H9 (cell line): ENCODE measurements at regions not wholly inside any gene's neighbourhood (a gene's known extent, or its start where the extent isn't known, plus 50 kb on each side); places are given as distances from the start of the nearest gene placed in this dataset.

Experiments used
- DNase-seq: peaks from one replicate; pipeline ENCODE4 v3.0.0-alpha.2; 2017
- H2AFZ ChIP-seq: one replicate; pipeline ENCODE4 v1.6.1; 2013; ENCODE audit warnings: mild to moderate bottlenecking, low read length, control low read depth, moderate library complexity
- H2AK5ac ChIP-seq: 2 replicates; pipeline ENCODE4 v1.6.1; 2013; ENCODE audit warnings: low read length, control low read depth, mixed read lengths; ENCODE audit not compliant: insufficient read length
- H2BK120ac ChIP-seq: one replicate; pipeline ENCODE4 v1.6.1; 2013; ENCODE audit warnings: low read depth, mild to moderate bottlenecking, low read length, control low read depth, inconsistent platforms; ENCODE audit not compliant: poor library complexity, severe bottlenecking
- H2BK12ac ChIP-seq: 2 replicates; pipeline ENCODE4 v1.6.1; 2013; ENCODE audit warnings: low read length, control low read depth, mixed read lengths, low read depth; ENCODE audit not compliant: insufficient read length
- H2BK15ac ChIP-seq: 2 replicates; pipeline ENCODE4 v1.6.1; 2013; ENCODE audit warnings: low read depth, low read length, control low read depth
- H2BK20ac ChIP-seq: one replicate; pipeline ENCODE4 v1.6.1; 2013; ENCODE audit warnings: low read depth, mild to moderate bottlenecking, low read length, control low read depth, inconsistent platforms; ENCODE audit not compliant: poor library complexity, severe bottlenecking
- H2BK5ac ChIP-seq: 2 replicates; pipeline ENCODE4 v1.6.1; 2013; ENCODE audit warnings: low read length, control low read depth, mixed read lengths; ENCODE audit not compliant: insufficient read length
- H3K14ac ChIP-seq: 2 replicates; pipeline ENCODE4 v1.6.1; 2013; ENCODE audit warnings: low read length, control low read depth; ENCODE audit not compliant: insufficient read depth
- H3K18ac ChIP-seq: 2 replicates; pipeline ENCODE4 v1.6.1; 2013; ENCODE audit warnings: low read depth, mild to moderate bottlenecking, mixed read lengths, low read length, control low read depth; ENCODE audit not compliant: insufficient read length
- H3K23ac ChIP-seq: 2 replicates; pipeline ENCODE4 v1.6.1; 2013; ENCODE audit warnings: low read length, control low read depth, mixed read lengths, low read depth; ENCODE audit not compliant: insufficient read length
- H3K23me2 ChIP-seq: 2 replicates; pipeline ENCODE4 v1.6.1; 2013; ENCODE audit warnings: low read depth, mild to moderate bottlenecking, mixed read lengths, low read length, control low read depth; ENCODE audit not compliant: insufficient read length, poor library complexity, severe bottlenecking
- H3K27ac ChIP-seq: 2 replicates; pipeline ENCODE4 v1.5.1; 2013; ENCODE audit warnings: low read length, control low read depth, mixed read lengths, low read depth; ENCODE audit not compliant: insufficient read length
- H3K27me3 ChIP-seq: 2 replicates; pipeline ENCODE4 v1.6.1; 2013; ENCODE audit warnings: low read length, control low read depth, inconsistent platforms; ENCODE audit not compliant: insufficient read depth
- H3K4ac ChIP-seq: 2 replicates; pipeline ENCODE4 v1.6.1; 2013; ENCODE audit warnings: low read depth, mild to moderate bottlenecking, control low read depth, inconsistent platforms, low read length, moderate library complexity
- H3K4me1 ChIP-seq: 2 replicates; pipeline ENCODE4 v1.6.1; 2013; ENCODE audit warnings: low read length, control low read depth, inconsistent platforms; ENCODE audit not compliant: insufficient read depth
- H3K4me2 ChIP-seq: 2 replicates; pipeline ENCODE4 v1.6.1; 2013; ENCODE audit warnings: low read length, control low read depth, mixed read lengths; ENCODE audit not compliant: insufficient read length, insufficient read depth
- H3K56ac ChIP-seq: 2 replicates; pipeline ENCODE4 v1.6.1; 2013; ENCODE audit warnings: low read depth, mild to moderate bottlenecking, mixed read lengths, low read length, control low read depth; ENCODE audit not compliant: insufficient read length
- H3K79me1 ChIP-seq: 2 replicates; pipeline ENCODE4 v1.6.1; 2013; ENCODE audit warnings: low read depth, mild to moderate bottlenecking, moderate library complexity, low read length, control low read depth, inconsistent platforms; ENCODE audit not compliant: insufficient read depth, poor library complexity, severe bottlenecking
- H3K79me2 ChIP-seq: 2 replicates; pipeline ENCODE4 v1.6.1; 2013; ENCODE audit warnings: low read length, control low read depth, inconsistent platforms; ENCODE audit not compliant: insufficient read depth
- H3K9ac ChIP-seq: 2 replicates; pipeline ENCODE4 v1.6.1; 2013; ENCODE audit warnings: low read length, control low read depth, mixed read lengths; ENCODE audit not compliant: insufficient read length; ENCODE audit errors: extremely low read depth
- H3K9me3 ChIP-seq: one replicate; pipeline ENCODE4 v1.6.1; 2013; ENCODE audit warnings: low read depth, low read length, inconsistent platforms; ENCODE audit not compliant: control insufficient read depth
- H3T11ph ChIP-seq: one replicate; pipeline ENCODE4 v1.6.1; 2013; ENCODE audit warnings: mild to moderate bottlenecking, low read length, control low read depth, inconsistent platforms
- H4K20me1 ChIP-seq: one replicate; pipeline ENCODE4 v1.6.1; 2013; ENCODE audit not compliant: control insufficient read depth, insufficient read length, insufficient read depth
- H4K5ac ChIP-seq: 2 replicates; pipeline ENCODE4 v1.6.1; 2013; ENCODE audit warnings: low read depth, mild to moderate bottlenecking, mixed read lengths, low read length, control low read depth; ENCODE audit not compliant: insufficient read length
- H4K8ac ChIP-seq: replicated peaks from 2 replicates; pipeline ENCODE4 v1.6.1; 2013; ENCODE audit warnings: low read length, control low read depth, mixed read lengths, low read depth; ENCODE audit not compliant: insufficient read length
- H4K91ac ChIP-seq: 2 replicates; pipeline ENCODE4 v1.6.1; 2013; ENCODE audit warnings: low read depth, mild to moderate bottlenecking, moderate library complexity, mixed read lengths, low read length, control low read depth; ENCODE audit not compliant: insufficient read length
- H3K27ac Mint-ChIP-seq, 3 experiments: 2 replicates in 2 of 3; 3 replicates in 1 of 3; pipeline ENCODE4 v1.8.0; 2020 to 2021; ENCODE audit warnings: mixed read lengths in 3 of 3, mild to moderate bottlenecking in 1 of 3, moderate library complexity in 1 of 3
- H3K27me3 Mint-ChIP-seq: 2 replicates; pipeline ENCODE4 v1.8.0; 2021; ENCODE audit warnings: low read depth, mild to moderate bottlenecking, moderate library complexity, mixed read lengths
- H3K36me3 Mint-ChIP-seq, 3 experiments: 2 replicates in 2 of 3; 3 replicates in 1 of 3; pipeline ENCODE4 v1.8.0; 2020 to 2021; ENCODE audit warnings: low read depth in 3 of 3, mixed read lengths in 3 of 3; ENCODE audit not compliant: insufficient read depth in 1 of 3
- H3K4me1 Mint-ChIP-seq, 2 experiments: 2 replicates each; pipeline ENCODE4 v1.8.0; 2020; ENCODE audit warnings: mixed read lengths in 2 of 2
- H3K4me3 Mint-ChIP-seq, 2 experiments: 2 replicates in 1 of 2; 3 replicates in 1 of 2; pipeline ENCODE4 v1.8.0; 2020 to 2021; ENCODE audit warnings: mild to moderate bottlenecking in 2 of 2, mixed read lengths in 2 of 2, moderate library complexity in 1 of 2
- H3K9me3 Mint-ChIP-seq, 2 experiments: 2 replicates in 1 of 2; 3 replicates in 1 of 2; pipeline ENCODE4 v1.8.0; 2020; ENCODE audit warnings: mild to moderate bottlenecking in 2 of 2, mixed read lengths in 2 of 2, moderate library complexity in 1 of 2
- WGBS: extraction: QIAGEN DNeasy Blood & Tissue Kit; methylation state at CpG from one replicate; pipeline ENCODE4 v1.1.7; 2013; ENCODE audit warnings: missing lambda C conversion rate, low lambda C conversion rate, mixed read lengths; ENCODE audit not compliant: insufficient read length; ENCODE audit errors: extremely low coverage; 5-methylcytosine and 5-hydroxymethylcytosine counted together
- TF ChIP-seq, protein P1 (sequence below): fragments of 200-600 bp; sonication (generic); conservative IDR thresholded peaks from 3 replicates; pipeline ENCODE4 v1.8.0; 2021; ENCODE audit warnings: antibody characterized with exemption, mild to moderate bottlenecking

DNA sequence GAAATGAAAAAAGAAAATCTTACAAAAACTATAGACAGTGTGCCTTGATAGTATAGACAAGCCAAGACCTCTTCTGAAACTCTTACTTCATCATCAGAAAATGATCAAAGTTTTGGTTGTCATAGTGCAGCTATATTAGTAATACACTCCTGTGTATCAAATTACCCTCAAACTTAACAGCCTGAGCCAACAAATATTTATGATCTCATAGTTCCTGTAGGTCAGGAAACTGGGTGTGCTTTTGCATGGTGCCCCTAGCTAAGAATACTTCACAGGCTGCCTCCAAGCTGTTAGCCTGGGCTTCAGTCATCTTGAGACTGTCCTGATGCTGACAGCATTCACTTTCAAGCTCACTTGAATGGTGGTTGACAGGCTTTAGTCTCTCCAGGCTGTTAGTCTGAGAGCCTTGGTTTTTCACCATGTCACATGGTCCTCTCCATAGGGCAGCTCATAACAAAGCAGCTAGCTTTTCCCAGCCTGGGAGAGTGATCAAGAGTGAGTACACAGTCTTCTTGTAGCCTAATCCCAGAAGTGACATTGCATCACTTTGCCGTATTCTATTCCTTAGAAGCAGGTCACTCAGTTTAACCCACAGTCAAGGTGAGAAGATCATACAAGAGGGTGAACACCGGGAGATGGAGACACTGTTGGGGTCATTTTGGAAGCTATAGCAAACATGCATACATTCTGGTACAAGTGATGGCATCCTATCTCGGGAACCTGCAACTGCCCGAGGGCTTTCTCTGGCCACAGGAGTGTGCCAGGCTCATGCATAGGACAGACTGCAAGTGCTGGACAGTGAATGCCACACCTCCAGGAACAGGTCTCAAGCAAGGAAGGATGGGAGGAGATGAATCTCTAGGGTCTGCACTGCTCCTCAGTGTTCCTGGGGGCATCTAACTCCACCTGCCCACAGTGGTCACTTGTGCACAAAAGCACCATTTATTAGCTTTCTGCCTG lies 173.4 kb upstream of the CADPS start:
- Histone ChIP-seq H2BK120ac (no peak overlapping the region), H3K79me2 (no peaks in the 10 kb centered on the region), H2BK5ac (no peak overlapping the region), H3K79me1 (no peaks in the 10 kb centered on the region), H3K9ac (no peak overlapping the region), H3K4ac (no peak overlapping the region), H3K9me3 (no peaks in the 10 kb centered on the region), H3K56ac (no peak overlapping the region), H3K4me1 (0 out of 2 replicates have a peak, but pooled peaks cover 2% of the 10 kb centered on the region), H2AK5ac (no peak overlapping the region), H3K27ac (no peak overlapping the region), H4K91ac (no peak overlapping the region), H2BK15ac (no peak overlapping the region), H3K4me2 (no peak overlapping the region), H2BK12ac (no peak overlapping the region), H4K8ac (no peak overlapping the region), H2BK20ac (no peak overlapping the region), H3K23ac (no peak overlapping the region), H3K23me2 (no peaks in the 10 kb centered on the region), H3T11ph (no peak overlapping the region), H2AFZ (no peak overlapping the region), H3K14ac (no peak overlapping the region), H4K20me1 (no peaks in the 10 kb centered on the region), H4K5ac (no peak overlapping the region), H3K27me3 (no peaks in the 10 kb centered on the region), H3K18ac (no peak overlapping the region)
- H3K27me3 Mint-ChIP-seq = no peaks in the 10 kb centered on the region
- H3K9me3 Mint-ChIP-seq = peaks cover 2 to 3% of the 10 kb centered on the region in 2 experiments; a peak in 1 of 5 replicates
- TF ChIP-seq, protein P1, sequence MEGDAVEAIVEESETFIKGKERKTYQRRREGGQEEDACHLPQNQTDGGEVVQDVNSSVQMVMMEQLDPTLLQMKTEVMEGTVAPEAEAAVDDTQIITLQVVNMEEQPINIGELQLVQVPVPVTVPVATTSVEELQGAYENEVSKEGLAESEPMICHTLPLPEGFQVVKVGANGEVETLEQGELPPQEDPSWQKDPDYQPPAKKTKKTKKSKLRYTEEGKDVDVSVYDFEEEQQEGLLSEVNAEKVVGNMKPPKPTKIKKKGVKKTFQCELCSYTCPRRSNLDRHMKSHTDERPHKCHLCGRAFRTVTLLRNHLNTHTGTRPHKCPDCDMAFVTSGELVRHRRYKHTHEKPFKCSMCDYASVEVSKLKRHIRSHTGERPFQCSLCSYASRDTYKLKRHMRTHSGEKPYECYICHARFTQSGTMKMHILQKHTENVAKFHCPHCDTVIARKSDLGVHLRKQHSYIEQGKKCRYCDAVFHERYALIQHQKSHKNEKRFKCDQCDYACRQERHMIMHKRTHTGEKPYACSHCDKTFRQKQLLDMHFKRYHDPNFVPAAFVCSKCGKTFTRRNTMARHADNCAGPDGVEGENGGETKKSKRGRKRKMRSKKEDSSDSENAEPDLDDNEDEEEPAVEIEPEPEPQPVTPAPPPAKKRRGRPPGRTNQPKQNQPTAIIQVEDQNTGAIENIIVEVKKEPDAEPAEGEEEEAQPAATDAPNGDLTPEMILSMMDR = no peak
- no peak overlapping the region for H3K4me3 Mint-ChIP-seq
- peaks cover 5 to 16% (median 15%) of the 10 kb centered on the region in 3 experiments; a peak in 5 of 7 replicates for H3K36me3 Mint-ChIP-seq
- no peak overlapping the region for H3K27ac Mint-ChIP-seq
- no peak for DNase-seq
- no CpG with 5 or more reads among the region's 4 CpGs for WGBS
- peaks cover 18 to 20% of the 10 kb centered on the region in 2 experiments for H3K4me1 Mint-ChIP-seq
